Smooth muscle cell (in vitro differentiated cells): ENCODE measurements at regions not wholly inside any gene's neighbourhood (a gene's known extent, or its start where the extent isn't known, plus 50 kb on each side); places are given as distances from the start of the nearest gene placed in this dataset.
"Not testable (repeated sequence)": the region's sequence is repeated elsewhere in the genome, so short reads cannot be mapped to it uniquely, and the experiment has no call there.

Source experiments
- DNase-seq: peaks from one replicate; lab custom pipeline; 2025; ENCODE audit not compliant: unreplicated experiment; lab: John Stamatoyannopoulos, UW
- H2AFZ ChIP-seq: fragments of 200-600 bp; sonication (generic); 2 replicates; pipeline ENCODE4 v1.6.0; 2016; ENCODE audit warnings: antibody characterized with exemption, low read depth, mild to moderate bottlenecking
- H3F3A ChIP-seq: fragments of 200-600 bp; sonication (generic); 2 replicates; pipeline ENCODE4 v1.6.0; 2017; ENCODE audit warnings: antibody characterized with exemption, low read depth
- H3K27ac ChIP-seq: fragments of 200-600 bp; sonication (generic); 2 replicates; pipeline ENCODE4 v1.5.1; 2016; ENCODE audit warnings: low read depth, mild to moderate bottlenecking
- H3K27me3 ChIP-seq: fragments of 200-600 bp; sonication (generic); 2 replicates; pipeline ENCODE4 v1.6.1; 2016; ENCODE audit warnings: low read depth, mild to moderate bottlenecking
- H3K36me3 ChIP-seq: fragments of 200-600 bp; sonication (generic); 2 replicates; pipeline ENCODE4 v1.5.1; 2016; ENCODE audit warnings: low read depth
- H3K4me1 ChIP-seq: fragments of 200-600 bp; sonication (generic); 2 replicates; pipeline ENCODE4 v1.5.1; 2016; ENCODE audit warnings: low read depth
- H3K4me2 ChIP-seq: fragments of 200-600 bp; sonication (generic); 2 replicates; pipeline ENCODE4 v1.6.0; 2016; ENCODE audit warnings: mild to moderate bottlenecking
- H3K4me3 ChIP-seq: fragments of 200-600 bp; sonication (generic); 2 replicates; pipeline ENCODE4 v1.5.1; 2016; ENCODE audit warnings: mild to moderate bottlenecking
- H3K79me2 ChIP-seq: fragments of 200-600 bp; sonication (generic); 2 replicates; pipeline ENCODE4 v1.6.0; 2016; ENCODE audit warnings: low read depth, mild to moderate bottlenecking
- H3K9ac ChIP-seq: fragments of 200-600 bp; sonication (generic); 2 replicates; pipeline ENCODE4 v1.6.0; 2016; ENCODE audit warnings: low read depth
- H3K9me3 ChIP-seq: fragments of 200-600 bp; sonication (generic); replicated peaks from 2 replicates; pipeline ENCODE4 v1.5.1; 2016; ENCODE audit warnings: low read depth
- H4K20me1 ChIP-seq: fragments of 200-600 bp; sonication (generic); 2 replicates; pipeline ENCODE4 v1.6.0; 2016; ENCODE audit warnings: low read depth
- WGBS: methylation state at CpG from one replicate; pipeline ENCODE4 v1.1.7; 2016; ENCODE audit warnings: low lambda C conversion rate; 5-methylcytosine and 5-hydroxymethylcytosine counted together

- H3K27ac ChIP-seq, DNase-seq, H3K9me3 ChIP-seq, H3K4me1 ChIP-seq, H3K4me3 ChIP-seq, H3F3A ChIP-seq, H3K4me2 ChIP-seq, H3K27me3 ChIP-seq, H3K36me3 ChIP-seq, H3K9ac ChIP-seq, H4K20me1 ChIP-seq, H2AFZ ChIP-seq, H3K79me2 ChIP-seq: not testable (repeated sequence)
- no CpG with 5 or more reads among the region's 3 CpGs for WGBS
Measured at GRCh38 chr15:22134941-22135566, 54.7 kb downstream of the OR4M2 start.

DNA sequence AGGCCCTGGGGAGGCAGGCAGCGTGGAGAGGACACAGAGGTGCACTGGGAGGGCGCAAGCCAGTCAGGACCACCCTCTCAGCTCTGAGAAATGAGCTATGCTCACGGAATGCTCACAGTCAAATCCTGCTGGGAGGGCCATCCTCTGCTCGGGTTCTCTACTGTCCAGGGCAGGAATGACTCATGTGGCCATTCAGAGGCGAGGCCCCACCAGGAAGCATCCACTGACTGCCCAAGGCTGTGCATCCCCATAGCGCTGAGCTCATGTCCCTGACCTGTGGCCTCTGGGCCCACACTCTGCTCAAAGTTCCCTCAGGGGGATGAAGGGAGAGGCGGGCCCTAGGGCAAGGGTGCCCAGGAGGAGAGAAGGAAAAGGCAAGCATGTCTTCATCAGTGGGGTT is 57.2 kb downstream of the OR4M2 start:
- H4K20me1 ChIP-seq, H3K27ac ChIP-seq, H3K27me3 ChIP-seq, H3K4me3 ChIP-seq, H3K79me2 ChIP-seq, H3K36me3 ChIP-seq, H2AFZ ChIP-seq, H3K4me2 ChIP-seq, DNase-seq, H3K9me3 ChIP-seq, H3K9ac ChIP-seq, H3F3A ChIP-seq, H3K4me1 ChIP-seq: not testable (repeated sequence)
- WGBS, result no CpG with 5 or more reads among the region's 7 CpGs

DNA sequence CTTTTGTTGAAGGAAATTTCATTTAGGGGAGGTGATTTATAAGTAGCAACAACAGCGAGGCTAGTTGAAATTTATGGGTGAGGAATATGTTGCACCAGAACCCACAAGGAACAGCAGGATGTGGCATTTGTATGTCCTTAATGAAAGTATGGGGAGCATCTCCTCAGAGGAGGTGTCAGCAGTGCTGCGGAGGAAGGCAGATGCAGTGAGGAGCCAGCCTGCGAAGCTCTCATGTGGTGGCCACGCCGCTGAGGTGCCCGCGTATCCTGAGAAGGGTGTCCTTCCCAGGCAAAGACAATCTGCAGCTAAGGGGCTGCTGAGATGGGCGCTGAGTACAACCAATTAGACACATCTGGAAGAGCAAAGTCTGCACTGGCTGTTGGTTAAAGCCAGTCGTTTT is 60.8 kb downstream of the OR4M2 start:
- not testable (repeated sequence) for DNase-seq, H3K27me3 ChIP-seq, H3K4me1 ChIP-seq, H3K27ac ChIP-seq, H3K9ac ChIP-seq, H3K9me3 ChIP-seq, H3K36me3 ChIP-seq, H2AFZ ChIP-seq, H3K79me2 ChIP-seq, H3F3A ChIP-seq, H4K20me1 ChIP-seq, H3K4me2 ChIP-seq, H3K4me3 ChIP-seq
- no CpG with 5 or more reads among the region's 9 CpGs for WGBS

GRCh38 chr15:22148109-22148508 is 67.8 kb downstream of the OR4M2 start:
- not testable (repeated sequence) for H3K4me3 ChIP-seq, H3K4me1 ChIP-seq, H3K27me3 ChIP-seq, H3K79me2 ChIP-seq, H3K27ac ChIP-seq, H4K20me1 ChIP-seq, H3K4me2 ChIP-seq, H3K9me3 ChIP-seq, H3F3A ChIP-seq, H3K36me3 ChIP-seq, DNase-seq, H3K9ac ChIP-seq, H2AFZ ChIP-seq
- no CpG with 5 or more reads among the region's 7 CpGs for WGBS

DNA sequence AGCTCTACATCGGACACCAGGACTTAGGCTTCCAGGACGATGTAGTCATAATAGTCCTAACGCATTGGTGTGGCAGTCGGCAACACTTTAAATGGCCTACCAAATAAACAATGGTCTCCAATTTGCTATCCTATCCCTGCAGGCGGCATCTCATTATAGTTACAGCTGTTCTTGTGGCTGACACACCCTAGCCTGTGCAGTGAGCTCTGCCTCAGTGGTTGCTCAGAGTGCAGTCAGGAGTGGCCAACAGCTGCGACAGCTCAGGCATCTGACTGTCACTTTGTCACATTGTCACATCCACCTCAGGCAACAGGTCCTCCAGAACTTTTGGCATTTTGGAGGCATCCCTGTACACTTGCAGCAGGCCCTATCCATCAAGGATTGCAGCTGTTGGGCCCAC is 77.9 kb downstream of the OR4M2 start:
- not testable (repeated sequence) for H3K9ac ChIP-seq, H3F3A ChIP-seq, H4K20me1 ChIP-seq, H3K79me2 ChIP-seq, DNase-seq, H3K9me3 ChIP-seq, H2AFZ ChIP-seq, H3K4me3 ChIP-seq, H3K36me3 ChIP-seq, H3K4me2 ChIP-seq, H3K4me1 ChIP-seq, H3K27ac ChIP-seq, H3K27me3 ChIP-seq
- WGBS, result no CpG with 5 or more reads among the region's 6 CpGs

DNA sequence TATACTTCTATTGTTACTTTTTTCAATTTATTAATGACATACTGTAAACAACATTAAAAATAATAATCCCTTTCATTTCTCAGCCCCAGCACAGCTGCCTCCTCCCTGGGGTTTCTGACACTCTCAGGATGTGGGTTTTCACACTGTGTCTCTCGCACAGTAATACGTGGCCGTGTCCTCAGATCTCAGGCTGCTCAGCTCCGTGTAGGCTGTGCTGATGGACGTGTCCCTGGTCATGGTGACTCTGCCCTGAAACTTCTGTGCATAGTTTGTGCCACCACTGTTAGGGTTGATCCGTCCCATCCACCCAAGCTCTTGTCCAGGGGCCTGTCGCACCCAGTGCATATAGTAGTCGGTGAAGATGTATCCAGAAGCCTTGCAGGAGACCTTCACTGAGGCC is 80.0 kb downstream of the OR4M2 start:
- not testable (repeated sequence) for H3K36me3 ChIP-seq, H3K9ac ChIP-seq, H3K79me2 ChIP-seq, H3K4me3 ChIP-seq, H3K4me2 ChIP-seq, H3K9me3 ChIP-seq, H3K27ac ChIP-seq, H3F3A ChIP-seq, H4K20me1 ChIP-seq, H2AFZ ChIP-seq, DNase-seq, H3K4me1 ChIP-seq, H3K27me3 ChIP-seq
- no CpG with 5 or more reads among the region's 8 CpGs for WGBS

GRCh38 chr15:22160741-22161140 is 80.4 kb downstream of the OR4M2 start:
- DNase-seq, H2AFZ ChIP-seq, H3K4me3 ChIP-seq, H3K36me3 ChIP-seq, H3F3A ChIP-seq, H3K4me2 ChIP-seq, H3K79me2 ChIP-seq, H3K9ac ChIP-seq, H3K27me3 ChIP-seq, H3K4me1 ChIP-seq, H4K20me1 ChIP-seq, H3K9me3 ChIP-seq, H3K27ac ChIP-seq: not testable (repeated sequence)
- WGBS, result no CpG with 5 or more reads among the region's 2 CpGs

DNA sequence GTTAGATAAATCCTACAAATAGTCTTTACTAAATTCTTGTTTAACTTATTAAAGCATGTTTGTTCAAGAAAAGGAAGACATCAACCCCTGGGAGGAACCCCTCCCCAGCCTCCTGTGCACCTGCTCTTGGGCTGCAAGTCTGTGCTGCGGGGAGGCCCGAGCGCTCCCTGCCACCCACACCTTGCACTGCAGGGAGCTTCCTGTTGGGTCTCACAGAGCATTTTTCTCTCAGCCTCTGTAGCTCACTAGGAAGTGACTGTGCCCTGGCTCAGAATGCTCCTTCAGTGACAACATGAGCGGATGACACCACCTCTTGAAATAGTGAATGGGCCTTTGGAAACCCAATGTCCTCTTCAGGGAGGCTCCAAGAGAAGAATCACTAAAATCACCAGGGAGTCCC is 81.1 kb downstream of the OR4M2 start:
- not testable (repeated sequence) for H3K27me3 ChIP-seq
- WGBS, result no CpG with 5 or more reads among the region's 4 CpGs

GRCh38 chr15:22163715-22164114 is 83.4 kb downstream of the OR4M2 start:
- not testable (repeated sequence) for H3K9ac ChIP-seq, H3K27ac ChIP-seq, H3F3A ChIP-seq, H2AFZ ChIP-seq, H3K27me3 ChIP-seq, H3K4me1 ChIP-seq, H3K36me3 ChIP-seq, H3K9me3 ChIP-seq, H3K79me2 ChIP-seq, H3K4me3 ChIP-seq, H4K20me1 ChIP-seq, DNase-seq, H3K4me2 ChIP-seq
- no CpG with 5 or more reads among the region's 5 CpGs for WGBS

More for the DNA sequence above, 81.1 kb downstream of the OR4M2 start:
- not testable (repeated sequence) for H4K20me1 ChIP-seq, DNase-seq, H3K36me3 ChIP-seq, H3K4me3 ChIP-seq, H3K4me1 ChIP-seq, H2AFZ ChIP-seq, H3K27ac ChIP-seq, H3K9me3 ChIP-seq, H3F3A ChIP-seq, H3K4me2 ChIP-seq, H3K79me2 ChIP-seq, H3K9ac ChIP-seq
